Left cardiac atrium (tissue), 4 donors: ENCODE measurements at regions not wholly inside any gene's neighbourhood (a gene's known extent, or its start where the extent isn't known, plus 50 kb on each side); places are given as distances from the start of the nearest gene placed in this dataset.

ENCODE experiments used
- ATAC-seq, 2 donors: fragments of 200-7000 bp; cut with Tn5 transposase; one replicate each; pipeline ENCODE4 v1.9.1; 2020; ENCODE audit warnings: mild to moderate bottlenecking in 2 of 2, moderate library complexity in 2 of 2
- DNase-seq: peaks from one replicate; pipeline ENCODE4 v3.0.0-alpha.2; 2020
- intact Hi-C, 2 donors: fragments of 100-400 bp; cut with DNase I; formaldehyde crosslinking; loops; one replicate each; pipeline versions ENCODE4 v1.14.1 to v1.15.1; 2022 to 2023
- donor health status: DM: no; HTN: yes; CAD: no.
- donor health status: DM: no; HTN: yes; CAD: no; lungs with severe emphysema.
- donor health status: DM: yes; HTN: yes; CAD: no.
- donor health status: Dilated cardiomyopathy.

- ATAC-seq (no peak), DNase-seq (no peak)
- intact Hi-C loops = no loop called here
These were observed 884.4 kb upstream of the CNTN5 start for GRCh38 chr11:98136357-98136756.

- intact Hi-C loops = no loop called here
These were observed 883.3 kb upstream of the CNTN5 start for GRCh38 chr11:98137437-98137836.

GRCh38 chr11:98143661-98144060, 877.1 kb upstream of the CNTN5 start:
- DNase-seq (no peak), ATAC-seq (no peak)
- intact Hi-C loops = no loop called here

More at GRCh38 chr11:98137437-98137836, 883.3 kb upstream of the CNTN5 start:
- no peak for ATAC-seq
- DNase-seq = no peak

- no peak for DNase-seq
- no peak for ATAC-seq
- intact Hi-C loops = no loop called here
These were observed 867.0 kb upstream of the CNTN5 start for GRCh38 chr11:98153752-98154151.

- DNase-seq = no peak
- intact Hi-C loops = no loop called here
- no peak for ATAC-seq
These were observed 865.1 kb upstream of the CNTN5 start for GRCh38 chr11:98155696-98156095.

GRCh38 chr11:98177925-98178324, 842.8 kb upstream of the CNTN5 start:
- ATAC-seq = no peak
- DNase-seq = no peak
- intact Hi-C loops = no loop called here

- intact Hi-C loops = no loop called here
- DNase-seq (no peak), ATAC-seq (no peak)
These were observed 840.2 kb upstream of the CNTN5 start for GRCh38 chr11:98180511-98180910.

- no peak for ATAC-seq
- intact Hi-C loops = no loop called here
- no peak for DNase-seq
These were observed 839.8 kb upstream of the CNTN5 start for GRCh38 chr11:98180921-98181320.

- ATAC-seq (no peak), DNase-seq (no peak)
- intact Hi-C loops = no loop called here
These were observed 837.7 kb upstream of the CNTN5 start for GRCh38 chr11:98183034-98183433.

GRCh38 chr11:98185245-98185644, 835.5 kb upstream of the CNTN5 start:
- intact Hi-C loops = no loop called here

GRCh38 chr11:98194611-98195010, 826.1 kb upstream of the CNTN5 start:
- intact Hi-C loops = no loop called here
- no peak for ATAC-seq
- DNase-seq = no peak

More at GRCh38 chr11:98185245-98185644, 835.5 kb upstream of the CNTN5 start:
- no peak for ATAC-seq
- DNase-seq = no peak

- DNase-seq = no peak
- intact Hi-C loops = no loop called here
- ATAC-seq = no peak
These were observed 825.4 kb upstream of the CNTN5 start for GRCh38 chr11:98195300-98195699.

GRCh38 chr11:98207086-98207485, 813.7 kb upstream of the CNTN5 start:
- DNase-seq (no peak), ATAC-seq (no peak)
- intact Hi-C loops = no loop called here

- intact Hi-C loops = no loop called here
- no peak for ATAC-seq
- DNase-seq = no peak
These were observed 793.5 kb upstream of the CNTN5 start for GRCh38 chr11:98227278-98227677.

- intact Hi-C loops = no loop called here
- DNase-seq = no peak
- no peak for ATAC-seq
These were observed 790.1 kb upstream of the CNTN5 start for GRCh38 chr11:98230678-98231077.

GRCh38 chr11:98234698-98235097, 786.1 kb upstream of the CNTN5 start:
- intact Hi-C loops = no loop called here
- ATAC-seq = no peak
- DNase-seq = no peak

- no peak for DNase-seq
- no peak for ATAC-seq
- intact Hi-C loops = no loop called here
These were observed 776.9 kb upstream of the CNTN5 start for GRCh38 chr11:98243897-98244296.

GRCh38 chr11:98260983-98261382, 759.8 kb upstream of the CNTN5 start:
- intact Hi-C loops = no loop called here
- ATAC-seq = no peak
- no peak for DNase-seq

- ATAC-seq = no peak
- DNase-seq = no peak
- intact Hi-C loops = no loop called here
These were observed 743.4 kb upstream of the CNTN5 start for GRCh38 chr11:98277251-98277912.

GRCh38 chr11:98289617-98290263, 731.0 kb upstream of the CNTN5 start:
- DNase-seq (no peak), ATAC-seq (no peak)
- intact Hi-C loops = no loop called here
